ENCODE measurements at regions not wholly inside any gene's neighbourhood (a gene's known extent, or its start where the extent isn't known, plus 50 kb on each side); places are given as distances from the start of the nearest gene placed in this dataset.
"Not testable (repeated sequence)": the region's sequence is repeated elsewhere in the genome, so short reads cannot be mapped to it uniquely, and the experiment has no call there.

DNA sequence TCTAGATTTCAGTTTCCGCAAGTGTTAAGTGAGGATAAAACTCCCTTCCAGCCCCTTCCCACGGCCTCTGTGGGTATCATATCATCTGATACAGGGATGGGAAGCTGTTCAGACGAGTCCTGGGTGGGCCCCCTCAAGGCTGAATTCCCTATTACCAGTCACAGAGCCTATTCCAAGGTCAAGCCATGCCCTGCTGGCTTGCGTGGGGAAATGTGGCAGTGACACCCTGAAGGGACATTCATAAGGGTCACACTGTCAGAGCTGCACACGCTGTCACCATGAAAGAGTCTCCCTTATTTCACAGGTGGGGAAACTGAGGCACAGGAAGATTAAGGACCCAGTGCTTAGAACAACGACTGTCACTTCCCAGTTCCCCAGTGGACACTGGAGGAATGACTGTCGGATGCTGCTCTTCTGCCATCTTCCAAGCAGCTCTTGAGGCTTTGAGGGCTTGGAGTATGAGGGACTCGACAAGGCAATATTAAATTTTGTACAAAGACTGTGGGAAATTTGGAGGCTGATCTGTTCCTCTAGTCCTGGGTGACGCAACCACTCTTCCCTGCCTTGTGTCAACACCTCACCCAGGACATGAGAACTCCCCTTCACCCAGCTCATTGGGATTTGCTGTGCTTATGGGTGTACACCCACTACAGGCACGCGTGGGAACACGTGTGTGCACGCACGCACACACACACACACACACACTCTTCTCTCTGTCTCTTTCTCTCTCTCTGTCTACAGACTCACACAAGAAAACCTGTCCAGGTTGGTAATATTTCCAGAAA lies 386.0 kb downstream of the RPS24 start:
- ATAC-seq = peak; percentile 27

DNA sequence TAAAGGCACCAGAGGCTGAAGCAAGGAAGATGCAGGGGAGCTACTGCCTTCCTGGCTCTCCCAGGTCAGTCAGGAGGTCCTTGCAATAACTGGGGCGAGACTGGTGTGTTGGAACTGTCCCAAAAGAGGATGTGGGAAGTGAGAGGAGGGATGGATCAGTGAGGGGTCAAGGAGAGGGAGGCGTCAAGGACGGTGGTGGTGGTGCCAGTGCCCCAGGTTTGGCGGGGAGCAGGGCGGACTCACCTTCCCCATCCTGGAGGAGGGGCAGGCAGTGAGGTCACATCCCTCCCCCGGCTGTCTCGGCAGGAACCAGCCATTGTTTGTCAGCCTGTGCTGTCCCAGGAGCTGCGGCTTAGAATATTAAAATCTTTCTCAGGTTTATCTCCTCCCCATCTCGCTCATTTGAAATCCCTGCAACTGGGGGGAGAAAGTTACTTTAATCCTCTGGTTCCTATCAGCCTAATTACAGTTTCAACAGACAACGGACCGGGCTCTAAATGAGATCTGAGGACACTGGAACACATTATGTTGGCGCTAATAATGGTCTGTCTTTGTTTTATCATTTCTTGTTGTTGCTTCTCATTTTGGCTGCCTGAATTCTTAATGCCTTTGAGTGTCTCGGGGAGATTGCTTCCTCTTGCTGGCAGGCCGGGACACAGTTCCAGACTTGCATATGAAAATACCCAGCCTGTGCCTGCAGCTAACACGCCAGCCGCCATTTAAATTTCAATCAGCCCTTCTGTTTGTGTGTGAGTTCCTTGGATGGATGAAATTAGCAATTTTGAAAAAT lies 387.5 kb downstream of the RPS24 start:
- ATAC-seq = no peak

DNA sequence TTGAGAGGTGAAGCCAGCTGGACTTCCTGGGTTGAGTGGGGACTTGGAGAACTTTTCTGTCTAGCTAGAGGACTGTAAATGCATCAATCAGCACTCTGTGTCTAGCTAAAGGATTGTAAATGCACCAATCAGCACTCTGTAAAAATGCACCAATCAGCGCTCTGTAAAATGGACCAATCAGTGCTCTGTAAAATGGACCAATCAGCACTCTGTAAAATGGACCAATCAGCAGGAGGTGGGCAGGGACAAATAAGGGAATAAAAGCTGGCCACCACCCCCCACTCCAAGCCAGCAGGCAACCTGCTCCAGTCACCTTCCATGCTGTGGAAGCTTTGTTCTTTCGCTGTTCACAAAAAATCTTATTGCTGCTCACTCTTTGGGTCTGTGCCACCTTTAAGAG lies 390.4 kb downstream of the RPS24 start:
- not testable (repeated sequence) for ATAC-seq

DNA sequence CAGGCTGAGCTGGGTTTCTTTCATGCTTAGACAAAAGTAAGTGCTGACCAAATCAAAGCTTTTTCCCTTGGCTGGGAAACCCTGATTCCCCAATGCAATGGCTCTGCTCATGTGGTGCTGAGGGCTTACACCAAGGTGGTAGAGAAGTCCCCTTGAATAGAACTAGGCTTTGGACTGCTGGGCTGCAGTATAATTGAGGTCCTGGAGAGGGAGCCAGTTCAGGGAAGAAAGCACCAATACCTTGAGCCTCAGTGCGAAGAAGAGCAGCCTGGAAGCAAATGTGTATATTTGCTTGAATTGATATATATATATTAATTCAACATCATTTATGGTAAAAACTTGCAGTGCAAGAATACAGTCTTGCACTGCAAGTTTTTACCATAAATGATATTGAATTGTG lies 391.1 kb downstream of the RPS24 start:
- no peak for ATAC-seq

DNA sequence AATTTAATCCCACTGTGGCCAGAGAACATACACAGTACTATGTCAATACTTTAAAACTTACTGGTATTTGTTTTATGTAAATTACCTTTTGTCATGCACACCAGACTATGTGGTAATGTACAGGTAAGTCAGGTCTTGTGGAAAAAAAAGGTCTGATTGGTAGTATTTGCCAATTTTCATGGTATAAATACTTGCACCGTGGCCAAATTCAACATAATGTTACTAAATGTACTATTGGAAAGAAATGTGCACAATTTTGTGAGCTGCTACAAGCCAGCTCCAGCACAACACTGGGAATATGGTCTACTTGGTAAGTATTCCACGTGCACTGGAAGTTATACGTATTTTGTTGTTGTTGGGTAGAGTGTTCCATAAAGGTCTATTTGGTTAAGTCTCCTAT lies 392.5 kb downstream of the RPS24 start:
- ATAC-seq = no peak

DNA sequence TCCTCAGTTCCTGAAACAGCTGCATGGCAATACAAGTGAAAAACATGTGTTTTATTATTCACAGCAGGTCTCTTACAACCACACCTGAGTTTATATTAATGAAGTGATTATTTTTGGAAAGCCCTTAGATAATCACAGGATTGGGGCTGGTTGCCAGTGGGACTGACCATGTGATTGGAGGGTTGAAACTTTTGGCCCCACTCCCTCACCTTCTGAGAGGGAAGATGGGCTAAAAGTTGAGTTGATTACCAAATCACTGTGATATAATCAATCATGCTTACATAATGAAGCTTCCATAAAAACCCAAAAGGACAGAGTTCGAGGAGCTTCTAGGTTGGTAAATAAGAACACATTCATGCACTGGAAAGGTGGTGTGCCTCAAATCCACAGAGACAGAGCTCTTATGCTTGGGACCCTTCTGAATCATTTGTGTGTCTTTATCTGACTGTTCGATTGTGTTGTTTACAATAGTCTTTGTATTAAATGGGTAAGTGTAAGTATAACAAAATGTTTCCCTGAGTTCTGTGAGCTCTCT lies 393.9 kb downstream of the RPS24 start:
- ATAC-seq = no peak

DNA sequence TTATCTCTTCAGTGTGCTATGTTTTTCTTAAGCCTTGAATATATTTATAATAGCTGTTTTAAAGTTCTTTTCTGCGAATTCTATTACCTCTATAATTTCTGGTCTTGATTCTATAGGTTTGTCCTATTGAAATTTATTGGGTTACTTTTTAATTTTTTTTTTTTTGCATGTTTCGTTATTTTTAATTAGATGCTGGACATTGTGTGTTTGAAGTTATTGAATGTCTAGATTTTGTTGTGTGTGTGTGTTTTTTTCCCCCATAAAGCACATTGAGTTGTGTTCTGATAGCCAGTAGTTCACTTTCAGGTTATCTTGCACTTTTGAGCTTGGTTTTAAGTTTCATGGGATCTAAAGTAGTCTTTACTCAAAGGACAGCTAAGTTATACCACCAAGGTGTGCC lies 394.9 kb downstream of the RPS24 start:
- no peak for ATAC-seq

DNA sequence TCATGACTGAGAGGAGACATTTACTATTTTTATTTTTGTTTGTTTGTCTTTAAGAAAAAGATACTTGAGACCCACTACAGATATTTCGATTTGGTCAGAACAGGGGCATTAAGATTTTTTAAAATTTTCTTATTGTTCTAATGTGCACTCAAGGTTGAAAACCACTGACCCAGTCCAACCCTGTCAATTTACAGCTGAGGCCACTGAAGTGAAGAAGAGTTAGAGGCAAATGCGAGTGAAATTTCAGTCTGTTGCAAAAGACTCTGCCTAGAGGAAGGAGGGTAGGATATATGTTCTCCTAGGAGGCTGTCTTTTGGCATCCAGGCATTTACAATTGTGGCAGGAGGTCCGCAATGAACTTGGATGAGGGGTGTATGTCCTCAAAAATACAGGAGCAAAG lies 396.3 kb downstream of the RPS24 start:
- no peak for ATAC-seq

DNA sequence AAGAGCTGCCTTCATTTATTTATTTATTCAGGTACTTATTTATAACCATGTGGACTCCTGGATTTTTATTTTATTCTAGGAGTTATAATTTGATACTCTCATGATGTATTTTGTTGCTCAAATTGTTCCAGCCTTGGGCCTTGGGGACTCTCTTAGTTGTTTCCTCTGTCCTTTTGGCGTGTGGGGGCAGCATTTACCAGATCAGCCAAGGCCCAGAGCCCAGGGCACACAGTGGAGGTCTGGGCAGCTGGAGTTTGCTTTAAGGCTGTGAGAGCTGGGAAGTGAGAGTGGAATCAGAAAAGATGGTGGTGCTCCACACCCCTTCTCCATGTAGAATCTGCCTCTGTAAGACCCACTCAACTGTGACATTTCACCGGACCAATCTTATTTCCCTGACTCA lies 398.9 kb downstream of the RPS24 start:
- no peak for ATAC-seq

DNA sequence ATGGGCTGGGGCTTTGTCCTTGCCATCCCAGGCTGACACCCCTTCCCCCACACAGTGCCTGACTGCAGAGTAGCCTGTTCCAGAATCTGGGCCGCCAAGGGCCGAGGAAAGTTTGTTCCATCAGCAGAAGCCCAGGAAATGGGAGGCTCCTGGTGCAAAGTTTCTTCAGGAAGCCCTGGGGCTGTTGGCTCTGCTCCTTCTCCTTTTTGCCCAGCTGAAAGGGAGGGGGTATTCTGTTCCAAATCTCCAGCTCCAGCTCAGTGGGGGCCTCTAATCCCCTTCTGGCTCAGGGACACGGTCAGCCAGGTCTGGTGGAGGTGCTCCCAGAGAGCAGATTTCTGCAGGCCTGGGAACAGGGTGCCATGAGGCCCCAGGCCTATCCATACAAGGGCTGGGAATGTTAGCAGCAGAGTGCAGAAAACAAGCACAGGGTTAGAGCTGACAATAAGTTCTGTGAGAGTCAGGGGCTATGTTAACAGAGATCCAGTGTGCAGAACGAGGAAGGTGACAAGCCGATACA lies 399.5 kb downstream of the RPS24 start:
- ATAC-seq = no peak

DNA sequence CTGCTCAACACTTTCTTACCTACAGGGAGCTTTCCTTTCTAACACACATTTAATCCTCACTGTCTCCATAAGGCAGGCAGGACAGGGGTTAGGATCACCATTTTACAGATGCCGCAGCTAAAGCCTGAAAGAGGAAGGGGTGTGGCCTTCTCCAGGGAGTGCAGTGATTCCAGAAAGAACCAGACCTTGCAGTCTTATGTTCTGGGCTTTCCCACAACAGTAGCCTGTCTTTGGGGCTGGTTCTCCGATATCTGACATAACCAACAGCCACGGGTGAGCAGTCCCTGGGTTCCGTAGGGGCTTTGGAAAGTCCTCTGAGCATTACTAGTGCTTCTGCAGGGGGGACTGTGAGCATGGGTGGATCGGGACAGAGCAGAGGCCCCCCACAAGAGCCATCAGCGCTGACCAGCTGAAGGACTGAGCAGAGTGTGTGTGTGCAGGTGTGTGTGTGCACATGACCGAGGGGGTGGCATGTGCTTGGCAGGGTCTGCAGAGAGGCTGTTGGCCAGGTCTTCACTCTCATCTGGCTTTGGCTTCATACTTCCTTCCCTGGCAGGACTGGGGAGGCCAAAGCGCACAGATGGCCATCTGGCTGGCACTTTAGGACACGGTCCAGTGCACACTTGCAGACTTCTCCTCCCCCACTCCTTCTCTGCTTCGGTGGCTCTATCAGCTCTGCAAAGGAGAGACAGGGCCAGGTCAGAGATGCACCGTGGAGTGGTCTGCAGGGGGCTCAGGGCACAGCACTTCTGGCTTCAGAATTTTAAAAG lies 400.3 kb downstream of the RPS24 start:
- no peak for ATAC-seq

DNA sequence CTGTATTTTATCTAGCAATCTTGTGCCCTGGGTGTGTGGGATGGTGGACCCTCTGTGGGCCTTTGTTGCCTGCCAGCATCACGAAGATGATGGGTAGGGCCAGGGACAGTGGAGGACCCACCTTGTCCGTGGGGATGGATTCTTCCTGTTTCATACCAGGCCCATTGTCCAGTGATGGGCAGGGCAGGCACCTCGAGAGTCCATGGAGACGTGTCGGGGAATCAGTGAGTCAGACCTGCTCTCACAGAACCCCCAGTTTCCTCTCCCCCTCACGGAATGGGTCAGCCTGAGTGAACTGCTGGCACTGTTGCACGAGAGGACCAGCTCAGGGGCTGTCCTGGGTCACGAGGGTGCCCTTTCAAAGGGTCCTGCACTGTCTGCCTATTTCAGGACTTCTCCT lies 401.2 kb downstream of the RPS24 start:
- peak; percentile 35 for ATAC-seq

DNA sequence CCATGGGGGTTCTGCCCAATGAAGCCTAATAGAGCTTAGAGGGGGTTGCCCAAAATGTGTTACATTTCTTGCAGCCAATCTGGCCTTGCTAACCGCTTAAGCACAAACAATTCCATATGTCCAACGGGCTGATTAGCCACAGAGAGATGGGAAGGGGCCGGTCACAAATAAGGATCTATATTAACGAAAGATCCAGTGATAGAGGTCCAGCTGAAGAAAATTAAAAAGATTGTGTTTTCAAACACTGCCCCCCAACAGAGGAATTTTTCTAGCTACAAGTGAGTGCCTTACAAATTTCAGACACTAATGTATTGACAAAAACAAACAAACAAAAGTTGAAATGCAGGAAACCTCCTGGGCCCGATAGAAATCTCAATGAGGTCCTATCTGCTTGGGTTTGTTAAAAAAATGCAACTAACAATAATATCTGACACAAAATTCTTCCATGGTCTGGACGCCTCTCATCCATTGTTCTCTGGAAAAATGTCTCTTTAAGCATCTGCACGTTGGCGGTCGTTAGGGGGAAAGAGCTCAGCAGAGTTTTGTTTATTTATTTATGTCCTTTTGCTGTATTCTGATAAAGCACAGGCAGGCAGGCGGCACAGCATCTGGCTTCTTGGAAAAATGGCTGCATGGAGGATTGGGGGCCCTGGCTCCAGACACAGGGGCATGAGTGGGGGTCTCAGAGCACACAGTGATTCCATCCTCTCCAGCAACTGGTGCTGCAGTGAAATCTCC lies 402.0 kb downstream of the RPS24 start:
- no peak for ATAC-seq

DNA sequence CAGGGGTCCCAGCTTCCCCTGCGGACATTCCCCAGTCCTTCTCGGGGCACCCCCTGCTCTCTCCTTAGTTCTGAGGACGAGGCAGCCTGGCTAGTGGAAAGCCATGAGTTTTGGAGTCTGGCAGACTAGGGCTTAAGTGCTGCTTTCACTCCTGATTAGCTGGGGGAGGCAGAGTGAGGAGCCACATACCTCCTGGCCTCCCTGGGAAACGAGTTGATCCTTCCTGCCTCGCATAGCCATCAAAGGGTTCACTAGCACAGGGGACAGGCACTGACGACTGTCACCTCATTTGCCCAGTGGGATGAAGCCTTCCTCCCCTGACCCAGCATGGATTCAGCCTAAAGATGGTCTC lies 402.5 kb downstream of the RPS24 start:
- ATAC-seq = no peak

DNA sequence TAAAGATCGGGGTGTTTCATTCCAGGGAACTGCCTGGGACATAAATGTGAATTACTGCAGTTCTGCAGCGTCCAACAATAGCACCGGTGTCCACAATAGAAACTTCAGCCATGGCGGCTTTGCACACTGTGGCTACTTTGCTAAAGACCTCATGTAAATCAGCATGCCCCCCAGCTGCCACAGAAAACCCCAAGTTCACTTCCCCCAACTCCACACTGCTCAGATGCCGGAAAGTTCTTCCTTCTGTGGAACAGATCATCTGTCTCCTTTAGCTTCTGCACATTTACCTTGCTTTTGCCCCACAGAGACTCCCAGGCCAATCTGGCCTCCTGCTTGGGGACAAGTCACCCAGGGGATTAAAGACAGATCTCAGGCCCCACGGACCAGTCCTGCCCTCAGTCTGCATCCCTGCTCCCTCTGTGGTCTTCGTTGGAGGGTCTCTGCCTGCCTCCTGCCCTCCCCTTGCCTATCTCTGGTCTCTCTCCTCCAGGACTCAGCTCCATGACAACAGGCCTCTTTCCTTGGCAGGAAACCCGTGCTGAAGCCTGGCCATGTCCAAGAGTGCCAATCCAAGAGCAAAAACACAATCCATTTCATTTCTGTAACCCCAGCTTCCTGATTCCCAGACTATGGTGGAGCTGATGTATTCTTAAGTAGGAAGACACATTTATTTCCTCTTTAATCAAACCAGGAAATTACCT lies 403.2 kb downstream of the RPS24 start:
- ATAC-seq = no peak

DNA sequence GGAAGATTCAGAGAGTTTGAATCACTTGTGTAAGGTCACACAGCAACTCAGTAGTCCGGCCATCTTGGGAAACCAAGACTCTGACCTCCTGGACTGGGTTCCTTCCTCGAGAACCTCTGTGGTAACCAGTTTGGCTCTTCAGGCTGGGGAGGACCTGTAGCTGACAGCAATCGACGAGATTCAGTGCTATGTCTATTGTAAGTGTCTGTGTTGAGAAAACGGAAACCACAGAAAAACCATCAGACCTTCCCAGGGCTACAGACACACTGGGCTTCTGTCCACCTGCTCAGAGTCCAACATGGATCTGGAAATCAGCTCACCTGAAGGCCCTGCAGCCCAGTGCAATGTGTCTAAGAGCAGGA lies 403.7 kb downstream of the RPS24 start:
- no peak for ATAC-seq

DNA sequence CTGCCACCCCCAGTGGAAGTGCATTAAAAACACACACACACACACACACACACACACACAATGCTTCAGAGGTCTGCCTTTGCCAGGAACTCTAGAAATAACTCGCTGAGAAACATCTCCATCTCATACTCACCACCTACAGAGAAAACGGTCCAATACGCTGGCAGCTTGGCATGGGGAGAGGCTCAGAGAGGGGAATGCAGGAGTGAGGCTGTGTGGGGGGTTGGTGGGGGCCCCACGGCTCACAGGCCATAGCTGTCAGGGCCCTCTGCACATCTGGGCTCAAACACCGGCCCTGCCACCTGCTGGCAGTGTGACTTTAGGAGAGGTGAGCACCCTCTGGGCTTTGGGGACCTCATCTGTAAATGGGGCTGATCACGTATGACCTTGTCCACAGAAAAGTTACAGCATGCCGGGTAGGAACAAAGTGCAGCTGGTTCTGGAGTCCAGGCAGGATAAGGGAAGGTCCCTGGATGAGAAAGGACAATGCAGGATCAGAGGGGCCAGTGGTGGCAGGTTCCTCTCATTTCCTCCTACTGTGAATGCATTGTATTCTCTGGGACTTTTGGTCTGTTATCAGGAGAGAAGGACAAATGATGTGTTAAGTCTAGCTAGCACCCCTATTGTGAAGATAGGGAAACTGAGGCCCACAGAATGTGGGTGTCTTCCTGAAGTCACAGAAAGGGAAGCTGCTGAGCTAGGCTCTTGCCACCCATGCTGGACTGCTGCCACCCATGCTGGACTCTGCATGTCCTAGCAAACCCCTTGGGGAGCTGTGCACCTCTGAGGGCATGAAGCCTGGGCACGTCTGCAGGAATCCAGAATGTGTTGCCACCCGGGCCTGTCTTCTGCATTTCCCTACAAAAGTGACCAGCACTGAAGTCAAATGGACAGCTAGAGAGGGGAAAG lies 404.6 kb downstream of the RPS24 start:
- no peak for ATAC-seq

DNA sequence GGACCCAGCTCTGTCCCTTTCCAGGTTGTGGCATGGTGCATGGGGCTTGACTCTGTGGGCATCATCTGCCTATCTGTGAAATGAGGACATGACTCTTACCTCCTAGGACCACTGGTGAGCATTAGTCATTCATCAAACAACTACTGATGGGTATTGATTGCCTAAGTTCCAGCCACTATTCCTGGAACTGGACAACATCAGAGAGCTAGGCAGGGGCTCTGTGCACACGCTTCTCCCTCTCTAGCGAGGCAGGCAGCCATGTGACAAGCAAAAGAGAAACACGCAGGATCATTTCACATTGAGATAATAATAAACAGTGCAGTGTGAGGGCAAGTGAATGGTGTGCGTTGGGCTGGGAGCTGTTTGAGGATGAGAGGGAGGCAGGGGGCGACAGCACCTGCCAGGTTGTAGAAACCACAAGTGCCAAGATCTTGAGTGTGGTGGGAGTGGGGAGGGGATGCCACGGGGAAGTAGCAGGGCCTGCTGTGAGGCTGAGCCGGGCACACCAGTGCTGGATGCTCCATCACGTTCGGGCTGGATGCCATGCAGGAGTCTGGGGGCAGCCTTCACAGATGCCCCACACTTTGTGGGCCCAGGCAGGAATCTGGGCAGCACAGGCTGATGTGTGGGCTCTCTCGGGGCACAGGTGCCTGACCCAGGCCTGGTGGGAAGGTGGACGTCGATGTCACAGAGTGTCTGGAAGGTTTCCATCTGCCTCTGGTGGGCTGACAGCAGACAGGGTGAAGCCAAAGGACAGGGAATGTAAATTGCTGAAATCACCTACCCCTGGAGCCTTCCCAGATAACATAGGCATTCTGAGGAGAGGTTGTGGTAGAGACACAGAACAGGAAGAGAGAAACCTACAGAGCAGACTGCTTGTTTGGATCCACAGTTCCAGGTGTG lies 405.5 kb downstream of the RPS24 start:
- ATAC-seq = no peak

DNA sequence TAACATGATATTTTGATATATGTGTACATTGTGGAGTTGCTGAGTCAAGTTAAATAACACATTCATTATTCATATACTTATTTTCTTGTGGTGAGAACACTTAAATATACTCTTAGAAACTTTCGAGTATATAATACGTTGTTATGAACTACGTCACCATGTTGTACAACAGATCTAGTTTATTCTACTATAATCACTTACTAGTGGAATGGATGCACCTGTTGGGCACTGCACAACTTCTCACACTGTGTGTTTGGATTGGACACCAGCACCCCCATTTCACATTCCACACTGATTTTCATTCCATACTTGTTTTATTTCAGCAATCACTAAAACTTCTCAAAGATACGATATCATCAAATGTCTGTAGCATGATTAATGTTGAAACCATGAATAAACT lies 407.3 kb downstream of the RPS24 start:
- no peak for ATAC-seq

DNA sequence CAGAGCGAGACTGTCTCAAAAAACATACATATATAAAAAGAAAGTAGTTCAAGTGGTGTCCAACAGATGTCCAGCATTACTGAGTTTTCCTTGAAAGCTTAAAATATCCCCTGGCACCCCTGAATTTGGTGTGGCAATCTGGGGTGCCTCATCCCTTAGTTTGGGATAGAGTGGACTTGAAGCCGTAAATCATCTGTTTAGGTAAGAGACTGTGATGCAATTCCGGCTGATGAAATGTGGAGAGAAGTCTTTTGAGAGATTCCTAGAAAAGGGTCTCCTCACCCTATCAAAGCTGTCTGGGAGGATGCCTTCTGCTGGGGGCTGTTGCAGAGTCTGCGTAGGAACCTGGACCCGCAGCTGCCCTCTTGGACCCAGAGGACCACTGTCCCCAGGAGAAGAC lies 408.0 kb downstream of the RPS24 start:
- no peak for ATAC-seq
